ENCODE measurements at regions not wholly inside any gene's neighbourhood (a gene's known extent, or its start where the extent isn't known, plus 50 kb on each side); places are given as distances from the start of the nearest gene placed in this dataset.

DNA sequence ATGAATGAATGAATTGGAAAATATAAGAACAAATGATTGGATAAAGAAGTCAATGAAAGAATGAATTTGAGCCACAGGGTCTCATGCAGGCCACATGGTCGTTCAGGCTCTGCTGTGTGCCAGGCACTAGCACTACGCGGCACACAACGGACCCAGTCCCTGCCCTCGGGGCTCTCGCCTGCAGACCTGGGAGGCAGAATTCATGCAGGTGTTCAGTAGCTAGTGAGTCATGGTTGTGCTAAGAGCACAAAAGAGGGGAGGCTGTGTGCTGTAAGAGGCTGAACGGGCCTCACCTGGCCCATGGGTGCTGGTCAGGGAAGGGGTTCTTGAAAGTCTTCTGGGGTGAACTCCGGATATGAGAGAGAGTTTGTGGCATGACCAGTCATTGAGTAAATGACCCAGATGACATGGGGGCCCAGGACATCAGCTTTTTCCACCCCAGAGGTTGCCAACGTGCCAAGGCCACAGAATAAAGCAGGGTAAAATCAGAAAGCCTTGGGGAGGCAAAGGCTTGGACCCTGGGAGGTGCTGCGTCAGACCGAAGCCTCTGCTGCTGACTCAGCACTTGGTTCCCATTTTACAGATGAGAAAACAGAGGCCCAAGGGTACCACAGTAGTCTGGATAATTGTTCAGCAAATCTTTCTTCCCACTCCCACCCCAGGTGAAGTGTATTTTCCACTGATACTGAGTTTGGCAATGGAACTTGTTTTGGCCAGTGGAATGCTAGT lies 264.3 kb upstream of the MVB12B start:
- no peaks in the 10 kb centered on the region for H3K36me3 Mint-ChIP-seq (ENCODE audit: insufficient read depth, unreplicated experiment)
- intact Hi-C loops (cut with micrococcal nuclease), result no loop called here
- ChIA-PET POLR2A (no interaction called here), CTCF (no interaction called here)
- peaks cover 44% of the 10 kb centered on the region for H3K27me3 Mint-ChIP-seq (ENCODE audit: insufficient read depth, unreplicated experiment)
- no peak for TF ChIP-seq CTCF (IDR thresholded peaks at IDR 0.05; ENCODE audit: unreplicated experiment)
- no peaks in the 10 kb centered on the region for H3K9me3 Mint-ChIP-seq (ENCODE audit: unreplicated experiment)
- H3K4me1 Mint-ChIP-seq (ENCODE audit: insufficient read depth, unreplicated experiment), result no peaks in the 10 kb centered on the region
- DNase-seq (ENCODE audit: unreplicated experiment), result no peak
- no peak overlapping the region for H3K27ac Mint-ChIP-seq (ENCODE audit: low read depth, unreplicated experiment)
- no TSS peak for BruUV-seq (replicated peaks)
- no peak overlapping the region for H3K4me3 Mint-ChIP-seq (ENCODE audit: unreplicated experiment)

GRCh38 chr9:126063326-126063725 lies 263.3 kb upstream of the MVB12B start:
- H3K27me3 Mint-ChIP-seq (ENCODE audit: insufficient read depth, unreplicated experiment), result peaks cover 54% of the 10 kb centered on the region
- H3K4me1 Mint-ChIP-seq (ENCODE audit: insufficient read depth, unreplicated experiment), result no peaks in the 10 kb centered on the region
- no peak overlapping the region for H3K27ac Mint-ChIP-seq (ENCODE audit: low read depth, unreplicated experiment)
- CTCF ChIA-PET, result no interaction called here
- no peak for DNase-seq (ENCODE audit: unreplicated experiment)
- no TSS peak for BruUV-seq (replicated peaks)
- no peak for TF ChIP-seq CTCF (IDR thresholded peaks at IDR 0.05; ENCODE audit: unreplicated experiment)
- POLR2A ChIA-PET, result no interaction called here
- H3K9me3 Mint-ChIP-seq (ENCODE audit: unreplicated experiment), result no peaks in the 10 kb centered on the region
- no peaks in the 10 kb centered on the region for H3K36me3 Mint-ChIP-seq (ENCODE audit: insufficient read depth, unreplicated experiment)
- H3K4me3 Mint-ChIP-seq (ENCODE audit: unreplicated experiment), result no peak overlapping the region
- intact Hi-C loops (cut with micrococcal nuclease), result no loop called here

- no peak for TF ChIP-seq CTCF (IDR thresholded peaks at IDR 0.05; ENCODE audit: unreplicated experiment)
- Mint-ChIP-seq H3K4me1 (ENCODE audit: insufficient read depth, unreplicated experiment) (no peaks in the 10 kb centered on the region), H3K9me3 (ENCODE audit: unreplicated experiment) (no peaks in the 10 kb centered on the region), H3K27ac (ENCODE audit: low read depth, unreplicated experiment) (no peak overlapping the region), H3K36me3 (ENCODE audit: insufficient read depth, unreplicated experiment) (no peaks in the 10 kb centered on the region), H3K4me3 (ENCODE audit: unreplicated experiment) (no peak overlapping the region), H3K27me3 (ENCODE audit: insufficient read depth, unreplicated experiment) (peaks cover 46% of the 10 kb centered on the region)
- intact Hi-C loops (cut with micrococcal nuclease), result no loop called here
- CTCF ChIA-PET, result no interaction called here
- POLR2A ChIA-PET, result interaction anchor here (0.6 kb wide), 1 partner anchor 386 kb away, joined by 3 read pairs; no protein-coding TSS in a partner anchor
- no peak for DNase-seq (ENCODE audit: unreplicated experiment)
- BruUV-seq (replicated peaks), result no TSS peak
Observed at GRCh38 chr9:126066131-126066530, 260.5 kb upstream of the MVB12B start.

DNA sequence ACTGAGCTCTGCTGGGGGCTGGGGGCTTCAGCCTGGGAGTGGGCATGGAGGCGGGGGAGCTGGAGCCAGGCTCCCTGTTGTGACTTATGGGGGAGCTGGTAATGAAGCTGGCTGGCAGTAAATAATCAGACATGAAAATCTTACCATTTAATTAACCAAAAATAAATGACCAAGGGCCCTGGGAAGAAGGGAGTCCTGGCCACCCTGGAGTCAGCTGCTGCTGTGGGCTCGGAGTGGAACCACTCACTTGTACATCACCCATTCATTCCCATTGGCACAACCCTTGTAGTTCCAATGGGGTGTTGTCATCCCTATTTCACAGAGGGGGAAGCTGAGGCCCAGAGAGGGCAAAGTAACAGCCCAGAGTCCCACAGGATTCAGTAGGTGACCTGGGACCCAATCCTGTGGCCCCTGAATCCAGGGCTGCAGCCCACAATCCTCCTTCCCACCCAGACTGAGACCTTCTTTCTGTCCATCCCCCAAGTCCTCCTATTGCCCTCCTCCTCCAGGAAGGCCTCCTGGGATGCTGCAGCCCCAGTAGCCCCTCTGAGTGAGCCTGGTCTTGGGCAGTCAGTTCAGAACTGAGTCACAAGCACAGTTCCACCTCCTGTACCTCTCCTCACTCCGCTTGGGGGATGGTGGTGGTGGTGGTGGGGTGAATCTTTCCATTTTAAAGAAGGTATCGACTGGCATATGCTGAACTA lies 259.4 kb upstream of the MVB12B start:
- no TSS peak for BruUV-seq (replicated peaks)
- H3K27me3 Mint-ChIP-seq (ENCODE audit: insufficient read depth, unreplicated experiment), result peaks cover 36% of the 10 kb centered on the region
- ChIA-PET POLR2A (no interaction called here), CTCF (no interaction called here)
- H3K27ac Mint-ChIP-seq (ENCODE audit: low read depth, unreplicated experiment), result no peak overlapping the region
- TF ChIP-seq CTCF (IDR thresholded peaks at IDR 0.05; ENCODE audit: unreplicated experiment), result no peak
- H3K4me3 Mint-ChIP-seq (ENCODE audit: unreplicated experiment), result no peak overlapping the region
- no peaks in the 10 kb centered on the region for H3K9me3 Mint-ChIP-seq (ENCODE audit: unreplicated experiment)
- H3K4me1 Mint-ChIP-seq (ENCODE audit: insufficient read depth, unreplicated experiment), result no peaks in the 10 kb centered on the region
- intact Hi-C loops (cut with micrococcal nuclease), result no loop called here
- no peaks in the 10 kb centered on the region for H3K36me3 Mint-ChIP-seq (ENCODE audit: insufficient read depth, unreplicated experiment)
- DNase-seq (ENCODE audit: unreplicated experiment), result no peak

All from MCF 10A (cell line).